HepG2 (cell line): ENCODE measurements at regions not wholly inside any gene's neighbourhood (a gene's known extent, or its start where the extent isn't known, plus 50 kb on each side); places are given as distances from the start of the nearest gene placed in this dataset.
"Not testable (repeated sequence)": the region's sequence is repeated elsewhere in the genome, so short reads cannot be mapped to it uniquely, and the experiment has no call there.

Source experiments
- ATAC-seq: fragments of 200-7000 bp; cut with Tn5 transposase; 3 replicates; pipeline ENCODE4 v1.9.1; 2020; ENCODE audit warnings: mild to moderate bottlenecking, moderate library complexity
- BruUV-seq: library from RNA; stranded (reverse); fragments of 400-500 nt; replicated peaks from 2 replicates; lab custom pipeline; 2021; lab: Mats Ljungman, UMichigan
- CTCF ChIA-PET: fragments of 300-600 bp; formaldehyde crosslinking; extraction: SDS; loops from one replicate; lab custom pipeline; 2021; ENCODE audit warnings: low total read pairs, inconsistent platforms, low intra/inter-chr PET ratio; lab: Yijun Ruan, JAX
- POLR2A ChIA-PET: fragments of 350-600 bp; sonication (Branson Sonifier 250); formaldehyde crosslinking; loops from one replicate; lab custom pipeline; 2020; ENCODE audit warnings: antibody characterized with exemption, inconsistent platforms; lab: Yijun Ruan, JAX
- DNase-seq: peaks from one replicate; pipeline ENCODE4 v3.0.0-alpha.2; 2015; ENCODE audit warnings: low spot score
- FAIRE-seq: peaks from 3 replicates; lab custom pipeline; 2011; peaks lifted over from hg19 to GRCh38; lab: Jason Lieb, UNC
- H2AFZ ChIP-seq: one replicate; pipeline ENCODE4 v1.6.1; 2011; ENCODE audit warnings: low read length, inconsistent platforms
- H3K27ac ChIP-seq: fragments of 300-600 bp; 3 replicates; pipeline ENCODE4 v1.8.0; 2011; ENCODE audit warnings: mixed run types, mild to moderate bottlenecking, mixed read lengths, low read length, inconsistent platforms; ENCODE audit not compliant: insufficient read depth; ENCODE audit errors: extremely low read length
- H3K27me3 ChIP-seq, 2 experiments: fragments of 200-600 bp in 1 of 2; 2 replicates in 1 of 2; 3 replicates in 1 of 2; pipeline versions ENCODE4 v1.6.0 to v1.8.0; 2011; ENCODE audit warnings: low read length in 2 of 2, mild to moderate bottlenecking in 2 of 2, moderate library complexity in 2 of 2, inconsistent platforms in 1 of 2; ENCODE audit not compliant: insufficient read depth in 2 of 2, control insufficient read depth in 1 of 2
- H3K36me3 ChIP-seq, 2 experiments: fragments of 200-600 bp in 1 of 2; replicated peaks in 1 of 2; 2 replicates in 1 of 2; 3 replicates in 1 of 2; pipeline versions ENCODE4 v1.5.1 to v1.8.0; 2011; ENCODE audit warnings: low read length in 2 of 2, inconsistent platforms in 1 of 2; ENCODE audit not compliant: insufficient read depth in 2 of 2, control insufficient read depth in 1 of 2
- H3K4me1 ChIP-seq: 2 replicates; pipeline ENCODE4 v1.5.1; 2012; ENCODE audit warnings: low read length, inconsistent platforms; ENCODE audit not compliant: insufficient read depth
- H3K4me2 ChIP-seq: 2 replicates; pipeline ENCODE4 v1.6.0; 2011; ENCODE audit warnings: low read depth, low read length, inconsistent platforms
- H3K4me3 ChIP-seq, 3 experiments: fragments of 200-600 bp in 1 of 3; sonication (generic), shearing (Covaris generic) in 1 of 3; replicated peaks in 1 of 3; 2 replicates each; pipeline ENCODE4 v1.5.1; 2011 to 2016; ENCODE audit warnings: low read length in 3 of 3, inconsistent platforms in 2 of 3, low read depth in 2 of 3, mild to moderate bottlenecking in 2 of 3, control low read depth in 1 of 3, mixed read lengths in 1 of 3; ENCODE audit not compliant: insufficient read depth in 1 of 3
- H3K79me2 ChIP-seq: one replicate; pipeline ENCODE4 v1.6.1; 2011; ENCODE audit warnings: low read length, inconsistent platforms; ENCODE audit not compliant: insufficient read depth
- H3K9ac ChIP-seq: 2 replicates; pipeline ENCODE4 v1.6.0; 2011; ENCODE audit warnings: mild to moderate bottlenecking, low read depth, low read length, inconsistent platforms; ENCODE audit not compliant: insufficient read depth
- H3K9me3 ChIP-seq: 2 replicates; pipeline ENCODE4 v1.5.1; 2012; ENCODE audit warnings: mild to moderate bottlenecking, low read length
- H4K20me1 ChIP-seq: 2 replicates; pipeline ENCODE4 v1.6.0; 2011; ENCODE audit warnings: inconsistent platforms, mild to moderate bottlenecking, low read length, moderate library complexity; ENCODE audit not compliant: insufficient read depth
- AHR ChIP-seq: IDR thresholded peaks from 2 replicates; pipeline ENCODE4 v1.6.1; 2018; ENCODE audit warnings: missing genetic modification reagents, missing compliant biosample characterization
- ATRX ChIP-seq: sonication (generic); formaldehyde crosslinking; IDR thresholded peaks from 2 replicates; pipeline ENCODE4 v1.4.0; 2020; ENCODE audit warnings: missing genetic modification reagents, borderline replicate concordance
- EEA1 ChIP-seq: sonication (generic); formaldehyde crosslinking; IDR thresholded peaks from 2 replicates; pipeline ENCODE4 v1.5.1; 2020; ENCODE audit warnings: mild to moderate bottlenecking, missing genetic modification reagents, borderline replicate concordance
- FOXM1 ChIP-seq: sonication (generic); formaldehyde crosslinking; IDR thresholded peaks from 2 replicates; pipeline ENCODE4 v1.5.0; 2020; ENCODE audit warnings: missing genetic modification reagents
- FOXP1 ChIP-seq, 2 experiments: fragments of 450-650 bp in 1 of 2; IDR thresholded peaks; 2 replicates each; pipeline ENCODE4 v1.6.1; 2017 to 2018; ENCODE audit warnings: antibody characterized with exemption in 1 of 2
- GLMP ChIP-seq: sonication (generic); formaldehyde crosslinking; IDR thresholded peaks from 2 replicates; pipeline ENCODE4 v1.9.0; 2021; ENCODE audit warnings: missing genetic modification reagents, mild to moderate bottlenecking, borderline replicate concordance
- KDM4B ChIP-seq: sonication (generic); formaldehyde crosslinking; IDR thresholded peaks from 2 replicates; pipeline ENCODE4 v1.4.0; 2020; ENCODE audit warnings: missing genetic modification reagents
- MLX ChIP-seq: IDR thresholded peaks from 2 replicates; pipeline ENCODE4 v1.6.1; 2016
- MYC ChIP-seq: sonication (generic); formaldehyde crosslinking; IDR thresholded peaks from 2 replicates; pipeline ENCODE4 v1.9.0; 2021; ENCODE audit warnings: missing genetic modification reagents, borderline replicate concordance
- PRMT3 ChIP-seq: sonication (generic); formaldehyde crosslinking; IDR thresholded peaks from 2 replicates; pipeline ENCODE4 v1.8.1; 2022; ENCODE audit warnings: low read depth, mild to moderate bottlenecking, moderate library complexity, missing genetic modification reagents, borderline replicate concordance
- SCMH1 ChIP-seq: sonication (generic); formaldehyde crosslinking; IDR thresholded peaks from 2 replicates; pipeline ENCODE4 v1.9.0; 2021; ENCODE audit warnings: missing genetic modification reagents, mild to moderate bottlenecking, borderline replicate concordance
- SRSF9 ChIP-seq: fragments of 200-400 bp; formaldehyde crosslinking; IDR thresholded peaks from 2 replicates; pipeline ENCODE4 v1.6.1; 2018; ENCODE audit warnings: borderline replicate concordance, mild to moderate bottlenecking, low read depth, low read length; ENCODE audit not compliant: insufficient read depth, poor library complexity, severe bottlenecking
- SYNCRIP ChIP-seq: fragments of 200-400 bp; formaldehyde crosslinking; IDR thresholded peaks from 2 replicates; pipeline ENCODE4 v1.6.1; 2018; ENCODE audit warnings: mild to moderate bottlenecking, low read depth, low read length; ENCODE audit not compliant: insufficient read depth
- ZNF180 ChIP-seq: sonication (generic); formaldehyde crosslinking; IDR thresholded peaks from 2 replicates; pipeline ENCODE4 v1.4.0; 2020; ENCODE audit warnings: low read depth, missing genetic modification reagents, borderline replicate concordance
- ZNF225 ChIP-seq: sonication (generic); formaldehyde crosslinking; IDR thresholded peaks from 2 replicates; pipeline ENCODE4 v1.4.0; 2020; ENCODE audit warnings: mild to moderate bottlenecking, missing genetic modification reagents
- WGBS: methylation state at CpG from one replicate; pipeline ENCODE4 v1.1.6; 2017; ENCODE audit warnings: low lambda C conversion rate; 5-methylcytosine and 5-hydroxymethylcytosine counted together
- in situ Hi-C: cut with HindIII; loops from 2 replicates; pipeline ENCODE4 v1.10.0; 2017; ENCODE audit warnings: low pct_unique_long_range_greater_than_20kb; ENCODE audit not compliant: extremely low pct_ligation_motif_present
- intact Hi-C: fragments of 100-400 bp; cut with micrococcal nuclease; formaldehyde crosslinking; loops from one replicate; pipeline ENCODE4 v1.10.0; 2022; ENCODE audit not compliant: unreplicated experiment

GRCh38 chr6:134764741-134765140 is 185.2 kb downstream of the ALDH8A1 start:
- Histone ChIP-seq H3K27ac (no peak overlapping the region), H3K9me3 (no peaks in the 10 kb centered on the region), H3K4me1 (no peaks in the 10 kb centered on the region), H3K9ac (no peak overlapping the region), H4K20me1 (no peaks in the 10 kb centered on the region), H3K4me3 (no peak overlapping the region), H2AFZ (no peak overlapping the region), H3K79me2 (no peaks in the 10 kb centered on the region), H3K4me2 (no peak overlapping the region), H3K27me3 (no peaks in the 10 kb centered on the region), H3K36me3 (no peaks in the 10 kb centered on the region)
- 24% methylated on average over 3 of the region's 3 CpGs for whole genome bisulfite sequencing
- intact Hi-C loops = no loop called here
- CTCF ChIA-PET = no interaction called here
- in situ Hi-C loops = no loop called here
- POLR2A ChIA-PET = no interaction called here
- DNase-seq = no peak
- no peak for TF ChIP-seq PRMT3 (CRISPR knock-in tag)
- no peak for TF ChIP-seq AHR (CRISPR knock-in tag)
- no peak for TF ChIP-seq EEA1 (CRISPR knock-in tag)
- no peak for TF ChIP-seq ATRX (CRISPR knock-in tag)
- no peak for TF ChIP-seq ZNF225
- no peak for TF ChIP-seq FOXM1 (CRISPR knock-in tag)
- no peak for TF ChIP-seq KDM4B (CRISPR knock-in tag)
- no peak for TF ChIP-seq FOXP1 (IDR thresholded peaks at IDR 0.05)
- TF ChIP-seq FOXP1 (CRISPR knock-in tag; IDR thresholded peaks at IDR 0.05) = no peak
- no peak for TF ChIP-seq MYC (CRISPR knock-in tag)
- TF ChIP-seq GLMP (CRISPR knock-in tag) = no peak
- TF ChIP-seq SRSF9 = no peak
- TF ChIP-seq MLX (CRISPR knock-in tag) = no peak
- TF ChIP-seq ZNF180 (CRISPR knock-in tag) = no peak
- no peak for TF ChIP-seq SYNCRIP
- TF ChIP-seq SCMH1 = no peak
- ATAC-seq = no peak
- FAIRE-seq = no peak
- no TSS peak for BruUV-seq

- CTCF ChIA-PET, FAIRE-seq: not testable (repeated sequence)
Observed at GRCh38 chr6:134763575-134763974, 186.3 kb downstream of the ALDH8A1 start.

More at GRCh38 chr6:134763575-134763974, 186.3 kb downstream of the ALDH8A1 start:
- H2AFZ ChIP-seq, DNase-seq, POLR2A ChIA-PET, ATAC-seq, H4K20me1 ChIP-seq, H3K9ac ChIP-seq, in situ Hi-C loops, H3K27me3 ChIP-seq, H3K4me1 ChIP-seq, intact Hi-C loops, H3K4me3 ChIP-seq, H3K9me3 ChIP-seq, BruUV-seq, H3K27ac ChIP-seq, H3K79me2 ChIP-seq, H3K4me2 ChIP-seq, H3K36me3 ChIP-seq: not testable (repeated sequence)
- 3% methylated on average over 3 of the region's 3 CpGs for WGBS
